Neural cell (in vitro differentiated cells): ENCODE measurements at regions not wholly inside any gene's neighbourhood (a gene's known extent, or its start where the extent isn't known, plus 50 kb on each side); places are given as distances from the start of the nearest gene placed in this dataset.

Experiments
- CTCF ChIP-seq: fragments of 450-650 bp; IDR thresholded peaks from 2 replicates; pipeline ENCODE4 v1.5.1; 2014; ENCODE audit warnings: antibody characterized with exemption, mild to moderate bottlenecking, moderate library complexity; ENCODE audit not compliant: poor library complexity, severe bottlenecking
- EZH2 ChIP-seq: fragments of 200-600, 300-800 bp; shearing (Covaris generic), sonication (generic); IDR thresholded peaks from 2 replicates; pipeline ENCODE4 v1.6.1; 2014; ENCODE audit warnings: antibody characterized with exemption, low read length, borderline replicate concordance, mild to moderate bottlenecking; ENCODE audit not compliant: insufficient read depth, poor library complexity, severe bottlenecking

- TF ChIP-seq EZH2, result no peak
- no peak for TF ChIP-seq CTCF
Observed at GRCh38 chr10:118927321-118927720, 102.2 kb upstream of the NANOS1 start.
